ENCODE measurements at regions not wholly inside any gene's neighbourhood (a gene's known extent, or its start where the extent isn't known, plus 50 kb on each side); places are given as distances from the start of the nearest gene placed in this dataset.

GRCh38 chr2:83003555-83003954, 1455.5 kb downstream of the SUCLG1 start:
- TF ChIP-seq CTCF (IDR thresholded peaks at IDR 0.05; ENCODE audit: low read depth, low read length, poor library complexity, severe bottlenecking) (no peak), EZH2phosphoT487 (IDR thresholded peaks at IDR 0.05; ENCODE audit: borderline replicate concordance, low read length) (no peak)

Measured in DOHH2 (cell line).